Left renal pelvis (tissue), 4 donors: ENCODE measurements at regions not wholly inside any gene's neighbourhood (a gene's known extent, or its start where the extent isn't known, plus 50 kb on each side); places are given as distances from the start of the nearest gene placed in this dataset.
A peak's percentile ranks its signal among the peaks of the same experiment; 100 is the strongest.
"Not testable (repeated sequence)": the region's sequence is repeated elsewhere in the genome, so short reads cannot be mapped to it uniquely, and the experiment has no call there.

Experiments
- DNase-seq, 4 donors: peaks; one replicate each; pipeline ENCODE4 v3.0.0-alpha.2; 2013; ENCODE audit warnings: low read depth in 4 of 4, low spot score in 3 of 4

GRCh38 chr7:101707587-101707986 is 78.5 kb upstream of the MYL10 start:
- DNase-seq: no peak

- no peak for DNase-seq
Observed at GRCh38 chr7:101708223-101708622, 79.1 kb upstream of the MYL10 start.

- no peak for DNase-seq
Observed at GRCh38 chr7:101712652-101713051, 83.6 kb upstream of the MYL10 start.

- no peak for DNase-seq
Observed at GRCh38 chr7:101714097-101714496, 85.0 kb upstream of the MYL10 start.

GRCh38 chr7:101717628-101718357 is 88.7 kb upstream of the MYL10 start:
- DNase-seq: no peak

- no peak for DNase-seq
Observed at GRCh38 chr7:101718363-101719122, 89.4 kb upstream of the MYL10 start.

- no peak for DNase-seq
Observed at GRCh38 chr7:101719123-101719470, 90.0 kb upstream of the MYL10 start.

GRCh38 chr7:101720324-101720723 is 91.2 kb upstream of the MYL10 start:
- DNase-seq: no peak

GRCh38 chr7:101722247-101722646 is 93.2 kb upstream of the MYL10 start:
- DNase-seq: no peak

GRCh38 chr7:101723835-101724234 is 93.6 kb upstream of the CUX1 start:
- DNase-seq: no peak

- no peak for DNase-seq
Observed at GRCh38 chr7:101724957-101725356, 92.5 kb upstream of the CUX1 start.

GRCh38 chr7:101725921-101726320 is 91.5 kb upstream of the CUX1 start:
- DNase-seq: no peak

- DNase-seq: no peak
Observed at GRCh38 chr7:101727184-101727583, 90.2 kb upstream of the CUX1 start.

GRCh38 chr7:101728128-101728527 is 89.3 kb upstream of the CUX1 start:
- no peak for DNase-seq

- not testable (repeated sequence) for DNase-seq
Observed at GRCh38 chr7:101728873-101729240, 88.6 kb upstream of the CUX1 start.

- no peak for DNase-seq
Observed at GRCh38 chr7:101729241-101729883, 88.1 kb upstream of the CUX1 start.

- no peak for DNase-seq
Observed at GRCh38 chr7:101731502-101732084, 85.8 kb upstream of the CUX1 start.

GRCh38 chr7:101733713-101734475 is 83.5 kb upstream of the CUX1 start:
- peak in 1 of 4 donors; percentile 75 for DNase-seq

GRCh38 chr7:101736084-101736483 is 81.3 kb upstream of the CUX1 start:
- DNase-seq: no peak

- no peak for DNase-seq
Observed at GRCh38 chr7:101739775-101740398, 77.5 kb upstream of the CUX1 start.
